ENCODE measurements at regions not wholly inside any gene's neighbourhood (a gene's known extent, or its start where the extent isn't known, plus 50 kb on each side); places are given as distances from the start of the nearest gene placed in this dataset.

DNA sequence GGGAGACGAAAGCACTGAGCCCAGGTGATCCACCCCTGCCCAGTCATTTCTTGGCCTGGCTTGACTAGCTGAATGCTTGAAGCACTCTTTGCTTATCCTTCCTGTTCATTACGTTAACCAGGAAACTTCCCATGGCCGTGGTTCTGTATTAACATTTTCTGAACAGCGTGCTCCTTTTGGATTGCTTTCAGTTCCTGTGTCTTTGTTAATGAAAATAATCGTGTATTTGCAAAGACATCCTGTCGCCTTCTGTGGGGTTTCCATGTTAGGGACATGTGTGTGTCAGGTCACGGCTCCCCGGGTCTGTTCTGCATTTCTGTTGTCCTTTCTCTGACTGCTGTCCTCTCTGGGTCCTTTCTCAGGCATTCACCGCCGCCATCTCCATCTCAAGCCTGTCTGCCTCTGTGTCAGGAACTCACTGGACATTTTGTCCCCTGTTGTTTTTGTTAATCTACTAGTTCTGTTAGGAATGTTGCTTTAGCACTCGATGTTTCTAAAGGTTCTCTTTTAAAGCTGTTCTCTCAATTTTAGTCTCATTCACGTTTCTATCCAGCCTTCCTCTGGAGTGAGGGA lies 434.1 kb upstream of the HS6ST1 start:
- peaks cover 3% of the 10 kb centered on the region for H3K27me3 ChIP-seq (ENCODE audit: control insufficient read depth, extremely low read depth, insufficient read depth, low read length)
- FAIRE-seq, result no peak

DNA sequence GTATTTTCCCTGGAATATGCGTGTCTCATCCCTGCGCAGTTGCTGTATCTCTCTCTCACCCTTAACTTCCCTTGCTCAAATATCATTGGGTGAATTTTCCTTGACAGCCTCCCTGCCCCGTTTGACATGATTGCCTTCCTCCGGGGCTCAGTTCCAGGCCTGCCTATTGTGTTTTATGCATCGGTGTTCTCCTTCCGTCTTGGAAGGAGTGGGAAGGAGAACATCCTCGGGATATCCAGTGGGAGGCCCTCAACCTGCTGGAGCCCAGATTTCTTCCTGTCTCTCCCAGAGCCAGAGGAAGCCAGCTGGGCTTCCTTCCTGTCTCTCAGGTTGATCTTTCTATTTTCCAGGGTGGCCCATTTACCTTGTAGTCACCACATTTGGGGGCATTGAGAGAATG lies 434.7 kb upstream of the HS6ST1 start:
- H3K9me3 ChIP-seq (ENCODE audit: control insufficient read depth, low read depth, low read length), result no peaks in the 10 kb centered on the region
- no peaks in the 10 kb centered on the region for H3K79me2 ChIP-seq (ENCODE audit: control insufficient read depth, insufficient read depth, low read length)
- FAIRE-seq (no peak), DNase-seq (ENCODE audit: low read depth, low spot score) (no peak)
- TF ChIP-seq EZH2 (IDR thresholded peaks at IDR 0.05; ENCODE audit: low read length), result no peak
- TF ChIP-seq, protein P1, sequence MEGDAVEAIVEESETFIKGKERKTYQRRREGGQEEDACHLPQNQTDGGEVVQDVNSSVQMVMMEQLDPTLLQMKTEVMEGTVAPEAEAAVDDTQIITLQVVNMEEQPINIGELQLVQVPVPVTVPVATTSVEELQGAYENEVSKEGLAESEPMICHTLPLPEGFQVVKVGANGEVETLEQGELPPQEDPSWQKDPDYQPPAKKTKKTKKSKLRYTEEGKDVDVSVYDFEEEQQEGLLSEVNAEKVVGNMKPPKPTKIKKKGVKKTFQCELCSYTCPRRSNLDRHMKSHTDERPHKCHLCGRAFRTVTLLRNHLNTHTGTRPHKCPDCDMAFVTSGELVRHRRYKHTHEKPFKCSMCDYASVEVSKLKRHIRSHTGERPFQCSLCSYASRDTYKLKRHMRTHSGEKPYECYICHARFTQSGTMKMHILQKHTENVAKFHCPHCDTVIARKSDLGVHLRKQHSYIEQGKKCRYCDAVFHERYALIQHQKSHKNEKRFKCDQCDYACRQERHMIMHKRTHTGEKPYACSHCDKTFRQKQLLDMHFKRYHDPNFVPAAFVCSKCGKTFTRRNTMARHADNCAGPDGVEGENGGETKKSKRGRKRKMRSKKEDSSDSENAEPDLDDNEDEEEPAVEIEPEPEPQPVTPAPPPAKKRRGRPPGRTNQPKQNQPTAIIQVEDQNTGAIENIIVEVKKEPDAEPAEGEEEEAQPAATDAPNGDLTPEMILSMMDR (optimal IDR thresholded peaks at IDR 0.05 in 1 of 3, IDR thresholded peaks at IDR 0.05 in 1 of 3, conservative IDR thresholded peaks at IDR 0.05 in 1 of 3; ENCODE audit: extremely low read depth in 1 of 3, insufficient read depth in 2 of 3, low read length in 3 of 3), result no peak
- H3K36me3 ChIP-seq (ENCODE audit: control insufficient read depth in 2 of 2, extremely low read depth in 1 of 2, insufficient read depth in 2 of 2, low read length in 2 of 2), result no peaks in the 10 kb centered on the region
- no peak overlapping the region for H3K4me2 ChIP-seq (ENCODE audit: control insufficient read depth, extremely low read depth, insufficient read depth, low read depth, low read length)
- H3K27ac ChIP-seq (ENCODE audit: control insufficient read depth, insufficient read depth, low read length), result no peak overlapping the region
- no peak overlapping the region for H3K9ac ChIP-seq (ENCODE audit: control insufficient read depth, extremely low read depth, insufficient read depth, low read length)
- no peak overlapping the region for H2AFZ ChIP-seq (ENCODE audit: control insufficient read depth, low read length)
- dilution Hi-C loops (cut with MboI; ENCODE audit: extremely low pct_ligation_motif_present, low sequenced_read_pairs), result no loop called here
- no peaks in the 10 kb centered on the region for H3K9me1 ChIP-seq (ENCODE audit: control insufficient read depth, extremely low read depth, insufficient read depth, low read length)
- no peaks in the 10 kb centered on the region for H4K20me1 ChIP-seq (ENCODE audit: control insufficient read depth, extremely low read depth, insufficient read depth, low read length)
- H3K4me3 ChIP-seq (ENCODE audit: control insufficient read depth in 2 of 3, extremely low read depth in 1 of 3, insufficient read depth in 2 of 3, low read depth in 1 of 3, low read length in 3 of 3), result no peak overlapping the region
- no peaks in the 10 kb centered on the region for H3K4me1 ChIP-seq (ENCODE audit: control insufficient read depth, extremely low read depth, insufficient read depth, low read length)
- H3K27me3 ChIP-seq (ENCODE audit: control insufficient read depth, extremely low read depth, insufficient read depth, low read length), result peaks cover 3% of the 10 kb centered on the region

More for the DNA sequence above, 434.1 kb upstream of the HS6ST1 start:
- DNase-seq (ENCODE audit: low read depth, low spot score), result no peak
- TF ChIP-seq EZH2 (IDR thresholded peaks at IDR 0.05; ENCODE audit: low read length), result no peak
- TF ChIP-seq, protein P1 (optimal IDR thresholded peaks at IDR 0.05 in 1 of 3, IDR thresholded peaks at IDR 0.05 in 1 of 3, conservative IDR thresholded peaks at IDR 0.05 in 1 of 3; ENCODE audit: extremely low read depth in 1 of 3, insufficient read depth in 2 of 3, low read length in 3 of 3), result no peak
- Histone ChIP-seq H3K4me2 (ENCODE audit: control insufficient read depth, extremely low read depth, insufficient read depth, low read depth, low read length) (no peak overlapping the region), H3K9ac (ENCODE audit: control insufficient read depth, extremely low read depth, insufficient read depth, low read length) (no peak overlapping the region), H3K9me3 (ENCODE audit: control insufficient read depth, low read depth, low read length) (no peaks in the 10 kb centered on the region), H3K79me2 (ENCODE audit: control insufficient read depth, insufficient read depth, low read length) (no peaks in the 10 kb centered on the region), H3K4me3 (ENCODE audit: control insufficient read depth in 2 of 3, extremely low read depth in 1 of 3, insufficient read depth in 2 of 3, low read depth in 1 of 3, low read length in 3 of 3) (no peak overlapping the region), H3K27ac (ENCODE audit: control insufficient read depth, insufficient read depth, low read length) (no peak overlapping the region), H3K9me1 (ENCODE audit: control insufficient read depth, extremely low read depth, insufficient read depth, low read length) (no peaks in the 10 kb centered on the region), H2AFZ (ENCODE audit: control insufficient read depth, low read length) (no peak overlapping the region), H3K4me1 (ENCODE audit: control insufficient read depth, extremely low read depth, insufficient read depth, low read length) (no peaks in the 10 kb centered on the region), H4K20me1 (ENCODE audit: control insufficient read depth, extremely low read depth, insufficient read depth, low read length) (no peaks in the 10 kb centered on the region), H3K36me3 (ENCODE audit: control insufficient read depth in 2 of 2, extremely low read depth in 1 of 2, insufficient read depth in 2 of 2, low read length in 2 of 2) (no peaks in the 10 kb centered on the region)
- dilution Hi-C loops (cut with MboI; ENCODE audit: extremely low pct_ligation_motif_present, low sequenced_read_pairs), result no loop called here
